ENCODE measurements at regions not wholly inside any gene's neighbourhood (a gene's known extent, or its start where the extent isn't known, plus 50 kb on each side); places are given as distances from the start of the nearest gene placed in this dataset.

DNA sequence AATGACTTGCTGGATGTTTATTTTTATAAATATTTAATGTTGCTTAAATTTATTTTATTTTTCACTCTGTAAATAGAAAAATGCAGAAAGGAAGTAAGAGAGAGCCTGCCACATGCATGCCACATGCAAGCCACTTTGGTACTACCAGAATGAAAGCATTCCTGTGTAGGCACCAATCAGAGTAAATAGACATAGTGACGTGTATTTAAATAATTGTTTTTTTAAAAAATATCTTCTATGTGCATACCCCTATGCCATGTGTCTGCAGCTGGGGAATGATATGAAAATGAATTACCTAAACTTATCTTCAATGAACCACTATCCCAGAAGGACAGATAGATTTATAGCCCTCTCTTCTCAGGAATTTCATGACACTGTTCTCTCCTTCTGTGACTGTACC, 651.5 kb upstream of the RIOK2 start:
- Mint-ChIP-seq H3K27me3 (ENCODE audit: low read depth) (no peaks in the 10 kb centered on the region), H3K36me3 (ENCODE audit: low read depth) (no peaks in the 10 kb centered on the region), H3K27ac (no peak overlapping the region), H3K4me1 (peaks cover 15% of the 10 kb centered on the region), H3K4me3 (no peak overlapping the region), H3K9me3 (no peaks in the 10 kb centered on the region)
- TF ChIP-seq, protein P1, sequence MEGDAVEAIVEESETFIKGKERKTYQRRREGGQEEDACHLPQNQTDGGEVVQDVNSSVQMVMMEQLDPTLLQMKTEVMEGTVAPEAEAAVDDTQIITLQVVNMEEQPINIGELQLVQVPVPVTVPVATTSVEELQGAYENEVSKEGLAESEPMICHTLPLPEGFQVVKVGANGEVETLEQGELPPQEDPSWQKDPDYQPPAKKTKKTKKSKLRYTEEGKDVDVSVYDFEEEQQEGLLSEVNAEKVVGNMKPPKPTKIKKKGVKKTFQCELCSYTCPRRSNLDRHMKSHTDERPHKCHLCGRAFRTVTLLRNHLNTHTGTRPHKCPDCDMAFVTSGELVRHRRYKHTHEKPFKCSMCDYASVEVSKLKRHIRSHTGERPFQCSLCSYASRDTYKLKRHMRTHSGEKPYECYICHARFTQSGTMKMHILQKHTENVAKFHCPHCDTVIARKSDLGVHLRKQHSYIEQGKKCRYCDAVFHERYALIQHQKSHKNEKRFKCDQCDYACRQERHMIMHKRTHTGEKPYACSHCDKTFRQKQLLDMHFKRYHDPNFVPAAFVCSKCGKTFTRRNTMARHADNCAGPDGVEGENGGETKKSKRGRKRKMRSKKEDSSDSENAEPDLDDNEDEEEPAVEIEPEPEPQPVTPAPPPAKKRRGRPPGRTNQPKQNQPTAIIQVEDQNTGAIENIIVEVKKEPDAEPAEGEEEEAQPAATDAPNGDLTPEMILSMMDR (IDR thresholded peaks at IDR 0.05; ENCODE audit: unreplicated experiment in 3 of 3) = no peak

- H3K27me3 Mint-ChIP-seq (ENCODE audit: low read depth) = no peaks in the 10 kb centered on the region
- no peak overlapping the region for H3K27ac Mint-ChIP-seq
- H3K4me3 Mint-ChIP-seq = no peak overlapping the region
- no peaks in the 10 kb centered on the region for H3K9me3 Mint-ChIP-seq
- H3K4me1 Mint-ChIP-seq = peaks cover 16% of the 10 kb centered on the region
- no peaks in the 10 kb centered on the region for H3K36me3 Mint-ChIP-seq (ENCODE audit: low read depth)
- TF ChIP-seq, protein P1 (IDR thresholded peaks at IDR 0.05; ENCODE audit: unreplicated experiment in 3 of 3) = no peak
Measured at GRCh38 chr5:97835112-97835511, 652.1 kb upstream of the RIOK2 start.

GRCh38 chr5:97836816-97837215, 653.8 kb upstream of the RIOK2 start:
- Mint-ChIP-seq H3K27ac (no peak overlapping the region), H3K36me3 (ENCODE audit: low read depth) (no peaks in the 10 kb centered on the region), H3K27me3 (ENCODE audit: low read depth) (no peaks in the 10 kb centered on the region), H3K4me1 (peaks cover 16% of the 10 kb centered on the region), H3K9me3 (no peaks in the 10 kb centered on the region), H3K4me3 (no peak overlapping the region)
- TF ChIP-seq, protein P1 (IDR thresholded peaks at IDR 0.05; ENCODE audit: unreplicated experiment in 3 of 3) = no peak

- TF ChIP-seq, protein P1 (IDR thresholded peaks at IDR 0.05; ENCODE audit: unreplicated experiment in 3 of 3) = no peak
- H3K27ac Mint-ChIP-seq = peak overlapping the region in 2 of 3 experiments; percentile 30 to 41
- H3K27me3 Mint-ChIP-seq (ENCODE audit: low read depth) = no peaks in the 10 kb centered on the region
- H3K9me3 Mint-ChIP-seq = no peaks in the 10 kb centered on the region
- no peaks in the 10 kb centered on the region for H3K36me3 Mint-ChIP-seq (ENCODE audit: low read depth)
- no peak overlapping the region for H3K4me3 Mint-ChIP-seq
- peaks cover 20% of the 10 kb centered on the region for H3K4me1 Mint-ChIP-seq
Measured at GRCh38 chr5:97838214-97838613, 655.2 kb upstream of the RIOK2 start.

DNA sequence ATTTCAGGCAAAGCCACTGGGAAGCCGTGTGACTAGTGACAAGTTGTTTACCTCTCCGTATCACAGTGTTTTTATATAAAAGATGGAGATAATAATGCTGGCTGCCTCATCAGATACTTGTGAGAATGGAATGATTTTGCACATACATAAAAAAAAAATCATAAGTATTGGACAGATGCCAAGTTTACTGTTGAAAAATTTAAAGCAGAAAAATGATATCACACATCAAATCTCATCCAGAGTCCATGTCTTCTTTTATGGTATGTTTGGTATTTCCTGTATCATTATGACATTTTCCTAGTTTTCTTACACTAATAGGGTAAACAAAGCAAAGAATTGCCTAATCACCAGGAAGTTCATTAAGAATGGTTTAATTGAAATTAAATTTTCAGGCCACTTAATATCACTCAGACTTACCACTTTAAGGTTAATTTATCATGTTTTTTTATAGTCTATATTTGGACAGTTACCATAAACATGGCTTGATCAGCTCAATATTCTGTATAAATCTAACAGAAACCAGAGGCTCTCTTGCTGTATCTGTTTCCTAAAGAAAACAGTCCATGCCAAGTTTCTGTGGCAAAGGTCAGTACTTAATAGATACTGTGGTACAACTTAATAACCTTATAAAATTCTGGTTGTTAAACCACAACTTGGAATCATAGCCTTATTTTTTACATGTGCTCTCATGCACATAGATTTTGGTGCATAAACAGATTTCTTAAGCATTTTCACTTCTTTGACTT, 656.5 kb upstream of the RIOK2 start:
- TF ChIP-seq, protein P1 (IDR thresholded peaks at IDR 0.05; ENCODE audit: unreplicated experiment in 3 of 3) = no peak
- H3K4me3 Mint-ChIP-seq = no peak overlapping the region
- H3K9me3 Mint-ChIP-seq = no peaks in the 10 kb centered on the region
- H3K27ac Mint-ChIP-seq = peak overlapping the region in 1 of 3 experiments; percentile 38
- peaks cover 25% of the 10 kb centered on the region for H3K4me1 Mint-ChIP-seq
- H3K36me3 Mint-ChIP-seq (ENCODE audit: low read depth) = no peaks in the 10 kb centered on the region
- no peaks in the 10 kb centered on the region for H3K27me3 Mint-ChIP-seq (ENCODE audit: low read depth)

- peaks cover 25% of the 10 kb centered on the region for H3K4me1 Mint-ChIP-seq
- H3K4me3 Mint-ChIP-seq = no peak overlapping the region
- H3K9me3 Mint-ChIP-seq = no peaks in the 10 kb centered on the region
- no peaks in the 10 kb centered on the region for H3K36me3 Mint-ChIP-seq (ENCODE audit: low read depth)
- TF ChIP-seq, protein P1 (IDR thresholded peaks at IDR 0.05; ENCODE audit: unreplicated experiment in 3 of 3) = no peak
- H3K27me3 Mint-ChIP-seq (ENCODE audit: low read depth) = no peaks in the 10 kb centered on the region
- H3K27ac Mint-ChIP-seq = peak overlapping the region in 1 of 3 experiments; percentile 35
Measured at GRCh38 chr5:97840643-97841042, 657.6 kb upstream of the RIOK2 start.
